Tibial nerve (tissue), 4 donors: ENCODE measurements at regions not wholly inside any gene's neighbourhood (a gene's known extent, or its start where the extent isn't known, plus 50 kb on each side); places are given as distances from the start of the nearest gene placed in this dataset.

Source experiments
- CTCF ChIP-seq, 5 experiments: fragments of 200-600 bp in 3 of 5; fragments of 450-650 bp in 2 of 5; sonication (generic) in 3 of 5; IDR thresholded peaks; one replicate each; pipeline ENCODE4 v1.5.1; 2016 to 2019; ENCODE audit warnings: antibody characterized with exemption in 5 of 5, mild to moderate bottlenecking in 3 of 5, moderate library complexity in 2 of 5
- EP300 ChIP-seq, 2 donors: sonication (generic); formaldehyde crosslinking; IDR thresholded peaks; one replicate each; pipeline ENCODE4 v1.6.1; 2017; ENCODE audit warnings: antibody characterized with exemption in 2 of 2, mild to moderate bottlenecking in 1 of 2
- POLR2A ChIP-seq, 2 donors: fragments of 450-650 bp; IDR thresholded peaks; one replicate each; pipeline ENCODE4 v1.6.1; 2017; ENCODE audit warnings: antibody characterized with exemption in 2 of 2, mild to moderate bottlenecking in 2 of 2, moderate library complexity in 2 of 2

GRCh38 chr9:11757408-11757807, 935.8 kb upstream of the TYRP1 start:
- no peak for TF ChIP-seq CTCF (IDR thresholded peaks at IDR 0.05)
- TF ChIP-seq POLR2A (IDR thresholded peaks at IDR 0.05) = no peak
- no peak for TF ChIP-seq EP300 (IDR thresholded peaks at IDR 0.05)
